HUES6 (cell line): ENCODE measurements at regions not wholly inside any gene's neighbourhood (a gene's known extent, or its start where the extent isn't known, plus 50 kb on each side); places are given as distances from the start of the nearest gene placed in this dataset.
"Not testable (repeated sequence)": the region's sequence is repeated elsewhere in the genome, so short reads cannot be mapped to it uniquely, and the experiment has no call there.

ENCODE experiments used
- H3K27ac ChIP-seq: 2 replicates; pipeline ENCODE4 v1.7.0; 2013; ENCODE audit warnings: low read depth, mild to moderate bottlenecking, low read length, inconsistent platforms
- H3K27me3 ChIP-seq: 2 replicates; pipeline ENCODE4 v1.6.1; 2013; ENCODE audit warnings: low read length; ENCODE audit not compliant: control insufficient read depth, insufficient read depth
- H3K36me3 ChIP-seq: 2 replicates; pipeline ENCODE4 v1.6.1; 2013; ENCODE audit warnings: low read length; ENCODE audit not compliant: control insufficient read depth, insufficient read depth
- H3K4me1 ChIP-seq: 2 replicates; pipeline ENCODE4 v1.6.1; 2013; ENCODE audit warnings: low read length; ENCODE audit not compliant: control insufficient read depth, insufficient read depth
- H3K4me3 ChIP-seq: 2 replicates; pipeline ENCODE4 v1.5.1; 2013; ENCODE audit warnings: low read depth, low read length
- H3K9ac ChIP-seq: one replicate; pipeline ENCODE4 v1.6.1; 2013; ENCODE audit warnings: mild to moderate bottlenecking, low read length
- H3K9me3 ChIP-seq: 2 replicates; pipeline ENCODE4 v1.6.1; 2013; ENCODE audit warnings: low read depth, low read length; ENCODE audit not compliant: control insufficient read depth, insufficient read depth

- H3K9ac ChIP-seq, result no peak overlapping the region
- no peak overlapping the region for H3K4me3 ChIP-seq
- H3K36me3 ChIP-seq, result no peaks in the 10 kb centered on the region
- no peaks in the 10 kb centered on the region for H3K27me3 ChIP-seq
- no peaks in the 10 kb centered on the region for H3K9me3 ChIP-seq
- H3K27ac ChIP-seq, result no peak overlapping the region
- no peaks in the 10 kb centered on the region for H3K4me1 ChIP-seq
Measured at GRCh38 chr7:119945822-119946221, 327.2 kb upstream of the KCND2 start.

- Histone ChIP-seq H3K36me3 (no peaks in the 10 kb centered on the region), H3K27me3 (no peaks in the 10 kb centered on the region), H3K9ac (no peak overlapping the region), H3K27ac (no peak overlapping the region), H3K4me3 (no peak overlapping the region), H3K4me1 (no peaks in the 10 kb centered on the region), H3K9me3 (no peaks in the 10 kb centered on the region)
Measured at GRCh38 chr7:119949053-119949452, 323.9 kb upstream of the KCND2 start.

- H3K27ac ChIP-seq, H3K36me3 ChIP-seq, H3K4me3 ChIP-seq, H3K4me1 ChIP-seq, H3K9me3 ChIP-seq, H3K9ac ChIP-seq, H3K27me3 ChIP-seq: not testable (repeated sequence)
Measured at GRCh38 chr7:119950390-119951041, 322.5 kb upstream of the KCND2 start.

- H3K4me3 ChIP-seq, H3K9ac ChIP-seq, H3K27ac ChIP-seq, H3K9me3 ChIP-seq, H3K27me3 ChIP-seq, H3K4me1 ChIP-seq, H3K36me3 ChIP-seq: not testable (repeated sequence)
Measured at GRCh38 chr7:119951614-119952013, 321.4 kb upstream of the KCND2 start.

- Histone ChIP-seq H3K27ac (no peak overlapping the region), H3K9ac (no peak overlapping the region), H3K27me3 (no peaks in the 10 kb centered on the region), H3K4me1 (no peaks in the 10 kb centered on the region), H3K4me3 (no peak overlapping the region), H3K36me3 (no peaks in the 10 kb centered on the region), H3K9me3 (no peaks in the 10 kb centered on the region)
Measured at GRCh38 chr7:119957335-119957734, 315.6 kb upstream of the KCND2 start.

GRCh38 chr7:119959811-119960210 is 313.2 kb upstream of the KCND2 start:
- H3K4me1 ChIP-seq, result no peaks in the 10 kb centered on the region

GRCh38 chr7:119963654-119964053 is 309.3 kb upstream of the KCND2 start:
- Histone ChIP-seq H3K27me3 (no peaks in the 10 kb centered on the region), H3K4me1 (no peaks in the 10 kb centered on the region), H3K36me3 (no peaks in the 10 kb centered on the region), H3K4me3 (no peak overlapping the region), H3K9ac (no peak overlapping the region), H3K27ac (no peak overlapping the region), H3K9me3 (no peaks in the 10 kb centered on the region)

More at GRCh38 chr7:119959811-119960210, 313.2 kb upstream of the KCND2 start:
- no peak overlapping the region for H3K4me3 ChIP-seq
- H3K9ac ChIP-seq, result no peak overlapping the region
- no peaks in the 10 kb centered on the region for H3K36me3 ChIP-seq
- no peaks in the 10 kb centered on the region for H3K27me3 ChIP-seq
- H3K27ac ChIP-seq, result no peak overlapping the region
- H3K9me3 ChIP-seq, result no peaks in the 10 kb centered on the region

- Histone ChIP-seq H3K27me3 (no peaks in the 10 kb centered on the region), H3K4me1 (no peaks in the 10 kb centered on the region), H3K27ac (no peak overlapping the region), H3K9ac (no peak overlapping the region), H3K36me3 (no peaks in the 10 kb centered on the region), H3K4me3 (no peak overlapping the region), H3K9me3 (no peaks in the 10 kb centered on the region)
Measured at GRCh38 chr7:119964065-119964464, 308.9 kb upstream of the KCND2 start.

- H3K4me1 ChIP-seq, result no peaks in the 10 kb centered on the region
- H3K27me3 ChIP-seq, result no peaks in the 10 kb centered on the region
- no peak overlapping the region for H3K27ac ChIP-seq
- no peaks in the 10 kb centered on the region for H3K9me3 ChIP-seq
- H3K9ac ChIP-seq, result no peak overlapping the region
- H3K4me3 ChIP-seq, result no peak overlapping the region
- no peaks in the 10 kb centered on the region for H3K36me3 ChIP-seq
Measured at GRCh38 chr7:119964788-119965542, 308.0 kb upstream of the KCND2 start.

GRCh38 chr7:119967221-119967620 is 305.8 kb upstream of the KCND2 start:
- no peaks in the 10 kb centered on the region for H3K36me3 ChIP-seq
- H3K9me3 ChIP-seq, result no peaks in the 10 kb centered on the region
- H3K27ac ChIP-seq, result no peak overlapping the region
- H3K4me1 ChIP-seq, result no peaks in the 10 kb centered on the region
- no peak overlapping the region for H3K4me3 ChIP-seq
- H3K27me3 ChIP-seq, result no peaks in the 10 kb centered on the region
- H3K9ac ChIP-seq, result no peak overlapping the region

GRCh38 chr7:119968411-119968810 is 304.6 kb upstream of the KCND2 start:
- H3K36me3 ChIP-seq, H3K27ac ChIP-seq, H3K27me3 ChIP-seq, H3K4me3 ChIP-seq, H3K4me1 ChIP-seq, H3K9ac ChIP-seq, H3K9me3 ChIP-seq: not testable (repeated sequence)
